Daoy (cell line): ENCODE measurements at regions not wholly inside any gene's neighbourhood (a gene's known extent, or its start where the extent isn't known, plus 50 kb on each side); places are given as distances from the start of the nearest gene placed in this dataset.
"Not testable (repeated sequence)": the region's sequence is repeated elsewhere in the genome, so short reads cannot be mapped to it uniquely, and the experiment has no call there.

Source experiments
- DNase-seq: peaks from one replicate; pipeline ENCODE4 v3.0.0-alpha.2; 2015; ENCODE audit warnings: low read depth

GRCh38 chr21:38913893-38914527, 108.3 kb downstream of the ETS2 start:
- no peak for DNase-seq

- DNase-seq: peak; percentile 72
These were observed 107.6 kb downstream of the ETS2 start for GRCh38 chr21:38913120-38913892.

GRCh38 chr21:38912789-38913119, 107.0 kb downstream of the ETS2 start:
- DNase-seq: no peak

GRCh38 chr21:38912102-38912629, 106.4 kb downstream of the ETS2 start:
- no peak for DNase-seq

DNA sequence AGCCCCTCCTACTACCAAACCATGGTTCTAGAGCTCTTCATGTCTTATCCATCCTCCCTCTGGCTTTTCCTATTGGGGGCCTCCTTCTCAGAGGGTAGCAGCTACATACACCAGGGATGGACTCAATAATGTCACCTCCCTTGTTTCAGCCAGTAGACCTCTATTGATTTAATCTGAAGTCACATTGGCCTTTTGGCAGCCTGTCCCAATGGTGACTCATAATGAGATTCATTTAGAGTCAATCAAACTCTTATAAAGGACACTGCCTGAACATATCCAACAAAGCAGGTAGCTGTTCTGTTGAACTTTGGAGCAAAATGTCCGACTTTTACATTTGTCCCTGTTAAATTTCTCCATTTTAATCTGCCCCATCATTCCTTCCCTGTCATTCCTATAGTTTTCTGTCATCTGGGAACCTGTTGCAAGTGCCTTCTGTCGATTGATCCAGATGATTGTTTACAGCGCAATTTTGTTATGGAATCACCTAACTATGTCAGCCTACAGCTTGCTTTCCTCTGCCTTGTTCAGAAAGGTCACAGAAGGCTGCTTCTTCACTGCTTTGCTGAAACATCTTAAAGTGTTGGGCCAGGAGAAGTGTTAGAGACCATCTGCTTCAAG, 105.9 kb downstream of the ETS2 start:
- no peak for DNase-seq

DNA sequence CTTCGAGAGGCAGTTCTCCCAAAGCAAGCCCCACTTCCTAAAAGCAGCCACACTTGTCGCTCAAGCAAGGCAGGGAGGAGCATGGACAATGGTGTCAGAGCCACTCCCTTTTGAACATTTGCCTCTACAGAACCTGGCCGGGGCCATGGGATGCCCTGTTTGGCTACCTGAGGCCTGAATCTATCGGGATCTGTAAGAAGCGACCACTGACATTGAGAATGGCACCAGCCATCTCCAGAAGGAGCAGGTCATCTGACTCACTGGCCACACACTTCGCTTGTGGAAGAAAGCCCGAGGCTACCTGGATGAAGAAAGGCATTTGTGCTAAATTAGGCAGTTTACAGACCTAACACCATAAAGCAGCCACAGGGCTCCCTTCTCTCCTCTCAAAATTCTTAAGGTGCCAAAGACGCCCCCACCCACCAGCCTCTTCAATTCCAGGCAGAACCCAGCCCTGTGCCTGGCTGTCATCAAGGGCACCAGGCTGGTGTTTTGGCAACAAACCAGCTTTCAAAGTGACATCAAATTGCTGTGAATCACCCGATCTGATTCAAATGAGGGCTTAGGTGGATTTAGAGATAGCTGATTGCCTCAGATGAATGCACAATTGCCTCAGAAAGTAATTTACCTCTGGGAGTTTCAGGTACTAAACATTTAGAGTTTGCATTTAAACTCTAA, 104.8 kb downstream of the ETS2 start:
- DNase-seq: peak; percentile 41

DNA sequence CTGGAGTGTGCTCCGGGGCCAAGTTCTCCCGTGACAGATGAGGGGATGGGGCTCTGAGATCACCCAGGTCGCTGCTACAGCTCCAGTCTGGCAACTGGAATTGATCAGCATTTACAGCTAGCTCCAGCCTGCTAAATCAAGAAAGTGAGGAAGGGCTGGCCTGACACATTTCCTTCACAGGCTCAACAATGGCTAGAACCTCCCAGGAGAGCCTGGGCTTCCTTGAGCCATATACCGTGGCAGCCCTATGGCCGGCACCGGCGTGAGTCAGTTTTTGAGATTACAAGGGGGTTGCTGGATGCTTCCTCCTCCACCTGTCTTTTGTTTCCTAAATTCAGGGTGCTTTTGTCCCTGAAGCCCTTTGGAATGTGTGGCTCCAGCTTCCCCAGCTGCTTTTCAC, 104.2 kb downstream of the ETS2 start:
- no peak for DNase-seq

GRCh38 chr21:38909109-38909508, 103.4 kb downstream of the ETS2 start:
- peak; percentile 19 for DNase-seq

- DNase-seq: no peak
These were observed 102.8 kb downstream of the ETS2 start for GRCh38 chr21:38908537-38908936.

DNA sequence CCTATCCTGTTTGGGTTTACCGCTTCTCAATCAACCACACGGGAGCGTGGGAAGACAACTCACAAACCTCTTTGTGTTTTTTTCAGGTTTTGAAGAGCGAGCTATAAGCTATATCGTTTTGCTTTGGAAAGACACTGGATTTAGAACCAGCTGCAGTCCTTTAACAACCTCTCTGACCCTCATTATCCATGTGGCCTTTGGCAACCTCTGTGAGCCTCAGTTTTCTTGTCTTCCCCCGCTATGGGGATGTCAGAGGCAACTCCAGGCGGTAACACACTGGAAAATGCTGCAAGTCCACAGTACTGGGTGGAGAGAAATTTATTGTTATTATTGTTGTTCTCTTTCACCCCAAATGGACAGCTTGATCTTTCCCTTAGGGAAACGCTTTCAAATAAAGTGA, 100.0 kb downstream of the ETS2 start:
- DNase-seq: no peak

GRCh38 chr21:38905328-38905727, 99.6 kb downstream of the ETS2 start:
- no peak for DNase-seq

- DNase-seq: no peak
These were observed 98.0 kb downstream of the ETS2 start for GRCh38 chr21:38903690-38904139.

DNA sequence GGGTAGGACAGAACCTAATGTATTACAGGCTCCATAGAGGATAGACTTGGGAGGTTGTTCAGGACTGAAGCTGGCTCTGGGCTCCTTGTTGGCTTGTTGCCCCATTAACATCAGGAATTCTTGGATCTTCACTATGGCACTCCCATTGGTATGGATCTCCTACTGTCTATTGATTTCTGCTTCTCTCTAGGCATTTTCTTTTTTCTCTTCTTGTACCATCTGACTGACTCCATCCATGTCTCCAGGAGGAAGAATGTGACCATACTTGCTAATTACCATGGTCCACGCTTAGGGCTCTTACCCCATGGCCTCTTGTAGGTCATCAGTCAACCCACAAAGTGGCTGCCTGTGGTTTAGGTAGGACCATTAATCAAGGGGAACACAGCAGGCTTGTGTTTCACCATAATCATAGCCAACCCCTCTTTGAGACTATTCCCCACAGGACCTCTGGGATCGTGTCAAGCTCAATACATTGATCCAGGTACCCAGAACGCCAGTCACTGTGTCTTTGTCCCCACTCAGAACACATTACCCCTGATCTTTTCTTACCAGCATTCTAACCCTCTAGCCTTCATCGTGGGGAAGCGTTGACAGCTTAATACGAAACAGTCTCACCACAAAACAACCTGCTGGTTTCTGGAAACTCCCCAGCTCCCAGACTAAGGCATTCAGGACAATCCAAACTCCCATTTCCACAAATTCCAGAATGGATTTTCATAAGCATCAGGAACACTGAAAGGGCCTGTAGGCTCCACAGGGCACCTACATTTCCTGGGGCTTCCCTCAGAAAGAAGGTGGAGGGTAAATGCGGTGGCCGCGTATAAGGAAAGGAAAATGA, 97.1 kb downstream of the ETS2 start:
- no peak for DNase-seq

DNA sequence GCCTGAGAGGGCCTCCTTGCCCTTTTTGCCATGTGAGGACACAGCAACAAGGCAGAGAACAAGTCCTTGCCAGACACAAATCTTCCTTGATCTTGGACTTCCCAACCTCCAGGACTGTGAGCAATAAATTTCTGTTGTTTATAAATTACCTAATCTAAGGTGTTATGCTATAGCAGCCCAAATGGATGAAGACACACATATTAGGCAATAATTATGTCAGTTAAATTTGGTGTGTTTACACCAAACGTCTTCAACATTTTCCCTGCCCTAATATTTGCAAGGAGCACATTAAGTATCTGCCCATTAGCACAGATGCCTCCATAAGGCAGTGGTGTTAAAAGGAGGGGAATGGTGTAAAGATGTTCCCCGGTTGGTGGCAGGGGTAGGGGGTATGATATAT, 94.8 kb downstream of the ETS2 start:
- DNase-seq: no peak

GRCh38 chr21:38899985-38900384, 94.3 kb downstream of the ETS2 start:
- DNase-seq: not testable (repeated sequence)

DNA sequence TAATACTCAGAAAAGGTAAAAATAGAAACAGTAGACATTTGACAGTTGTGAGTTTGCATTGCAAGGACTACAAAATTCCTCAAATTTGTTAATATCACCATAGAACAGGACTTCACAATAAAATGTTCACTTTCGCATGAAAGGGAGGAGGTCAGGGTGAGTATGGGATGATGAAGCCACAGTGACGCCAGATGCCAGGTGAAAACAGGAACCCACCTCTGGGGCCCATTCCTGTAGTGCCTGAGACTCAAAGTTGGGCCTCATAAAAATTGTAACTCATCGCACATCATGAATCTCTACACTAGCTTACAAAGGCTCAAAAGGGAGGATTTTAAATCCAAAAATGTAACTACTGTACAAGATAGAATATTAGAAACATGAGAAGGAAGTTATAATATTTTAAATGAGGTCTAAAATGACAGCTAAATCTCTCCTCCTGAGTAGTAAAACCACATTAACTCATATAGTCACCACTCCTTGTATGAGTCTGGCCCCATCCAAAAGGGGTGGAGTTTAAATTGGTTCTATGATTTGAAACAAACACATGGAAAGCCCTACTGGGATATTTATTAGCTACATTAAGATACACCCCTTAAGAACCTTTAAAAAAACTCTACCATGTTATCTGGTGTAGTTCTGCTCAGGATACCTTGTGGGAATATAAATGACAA, 93.7 kb downstream of the ETS2 start:
- DNase-seq: no peak

DNA sequence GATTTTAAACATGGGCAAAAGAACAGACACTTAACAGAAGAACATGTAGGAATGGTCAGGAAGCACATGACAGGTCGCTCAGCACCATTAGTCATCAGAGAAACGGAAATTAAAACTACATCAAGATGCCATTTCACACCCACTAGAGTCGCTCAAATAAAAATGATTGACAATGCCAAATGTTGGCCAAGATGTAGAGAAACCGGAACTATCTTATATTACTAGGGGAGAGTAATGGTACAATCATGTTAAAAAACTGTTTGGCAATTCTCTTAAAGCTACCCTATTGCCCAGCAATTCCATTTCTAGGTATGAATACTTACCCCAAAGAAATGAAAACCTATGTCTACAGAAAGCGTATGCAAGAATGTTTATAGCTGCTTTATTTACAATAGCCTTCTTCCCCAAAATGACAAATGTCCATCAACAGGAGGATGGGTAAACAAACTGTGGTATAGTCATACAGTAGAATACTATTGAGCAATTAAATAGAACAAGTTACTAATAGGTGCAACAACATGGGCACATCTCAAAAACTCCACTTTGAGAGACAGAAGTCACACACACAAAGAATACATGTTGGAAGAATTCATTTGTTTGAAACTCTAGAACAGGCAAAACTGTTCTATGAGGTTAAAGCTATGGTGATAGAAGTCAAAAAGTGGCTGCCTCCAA, 92.8 kb downstream of the ETS2 start:
- no peak for DNase-seq

DNA sequence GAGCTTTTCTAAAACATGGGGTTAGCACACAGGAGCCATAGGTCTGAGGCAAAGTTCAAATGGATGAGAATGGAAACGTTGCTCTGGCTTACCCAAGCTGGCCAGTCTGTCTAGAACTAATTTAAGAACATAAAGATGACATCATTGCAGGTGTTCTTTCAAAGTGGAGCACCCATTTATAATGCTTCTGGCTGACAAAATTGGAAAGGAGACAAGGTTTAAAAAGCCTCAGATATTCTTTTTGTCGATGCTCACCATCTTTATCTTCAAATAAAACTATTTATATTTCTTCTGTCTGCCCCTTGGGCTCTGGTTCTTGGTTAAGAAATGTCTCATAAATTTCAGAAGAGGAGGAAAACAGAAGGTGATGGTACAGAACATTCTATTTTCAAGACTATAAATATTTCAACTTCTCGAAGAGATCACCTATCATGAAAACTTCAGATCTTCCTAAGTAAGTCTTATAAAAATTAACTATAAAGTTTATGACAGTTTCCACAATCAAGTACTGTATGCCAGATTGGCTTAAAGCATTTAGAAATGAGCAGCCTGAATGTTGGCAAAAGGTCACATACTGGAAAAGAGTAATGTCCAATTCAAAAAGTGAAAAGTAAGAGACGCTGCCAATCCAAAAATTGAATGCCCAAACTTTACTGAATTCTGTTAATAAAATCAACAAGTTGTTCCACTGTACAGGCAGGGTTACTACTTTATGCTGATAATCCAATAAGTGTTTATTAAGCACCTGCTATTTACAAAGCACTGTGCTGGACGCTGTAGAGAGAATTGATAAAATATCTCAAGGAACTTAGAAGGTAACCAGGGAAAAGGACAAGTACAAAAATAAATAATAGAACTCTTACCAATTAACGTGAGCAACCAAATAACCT, 92.0 kb downstream of the ETS2 start:
- no peak for DNase-seq

DNA sequence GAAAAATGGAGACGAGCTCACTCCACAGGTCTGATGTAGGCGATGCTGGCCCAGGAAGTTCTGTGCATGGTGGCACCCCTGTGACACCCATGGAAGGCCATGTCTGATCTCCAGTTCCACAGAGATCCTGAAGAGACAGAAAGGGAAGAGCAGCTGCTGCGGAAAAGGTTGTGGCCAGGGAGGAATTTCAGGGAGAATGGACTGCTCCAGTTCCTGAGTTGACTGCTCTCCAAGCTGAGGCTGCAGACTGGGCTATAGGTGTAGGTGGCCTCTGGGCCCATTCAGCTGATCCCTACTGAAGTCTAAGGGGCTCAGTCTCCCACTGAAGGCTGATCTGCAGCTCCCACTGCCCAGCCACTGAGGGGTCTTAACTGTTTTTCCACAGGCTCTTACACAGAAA, 89.2 kb downstream of the ETS2 start:
- no peak for DNase-seq
